ENCODE measurements at regions not wholly inside any gene's neighbourhood (a gene's known extent, or its start where the extent isn't known, plus 50 kb on each side); places are given as distances from the start of the nearest gene placed in this dataset.

- Histone ChIP-seq H3K14ac (replicated peaks; ENCODE audit: low read depth, low read length) (no peak overlapping the region), H3K56ac (ENCODE audit: extremely low read depth, insufficient read depth, low read length) (no peak overlapping the region), H2AK5ac (ENCODE audit: low read depth, low read length) (no peak overlapping the region), H3K27ac (ENCODE audit: insufficient read depth, low read length) (no peak overlapping the region), H2BK120ac (ENCODE audit: low read depth, low read length) (no peak overlapping the region), H2BK15ac (ENCODE audit: low read depth, low read length) (no peak overlapping the region), H4K91ac (ENCODE audit: insufficient read depth, low read depth, low read length) (no peak overlapping the region), H3K18ac (ENCODE audit: low read depth, low read length) (no peak overlapping the region), H3K79me1 (ENCODE audit: low read depth in 1 of 2, low read length in 2 of 2) (no peaks in the 10 kb centered on the region), H3K4me2 (ENCODE audit: low read depth, low read length) (no peak overlapping the region), H3K4ac (ENCODE audit: low read depth, low read length) (no peak overlapping the region), H2BK20ac (ENCODE audit: low read depth, low read length) (no peak overlapping the region), H2AFZ (replicated peaks; ENCODE audit: low read length, poor library complexity) (no peak overlapping the region), H2BK5ac (ENCODE audit: low read depth, low read length, poor library complexity, severe bottlenecking) (no peak overlapping the region), H3K36me3 (ENCODE audit: control insufficient read depth, insufficient read depth, low read length) (no peaks in the 10 kb centered on the region), H2AK9ac (replicated peaks; ENCODE audit: low read depth, low read length, poor library complexity) (no peak overlapping the region), H3K27me3 (ENCODE audit: control insufficient read depth, insufficient read depth, low read length) (no peaks in the 10 kb centered on the region), H4K5ac (ENCODE audit: low read depth, low read length) (no peak overlapping the region), H3K4me3 (ENCODE audit: insufficient read depth, low read depth, low read length) (no peak overlapping the region), H3K9me1 (ENCODE audit: insufficient read depth, low read length) (no peaks in the 10 kb centered on the region), H3K9ac (ENCODE audit: low read depth, low read length) (no peak overlapping the region), H3K9me3 (ENCODE audit: control insufficient read depth, insufficient read depth, low read length) (no peaks in the 10 kb centered on the region), H3K4me1 (ENCODE audit: control insufficient read depth, insufficient read depth, low read length) (no peaks in the 10 kb centered on the region), H4K8ac (ENCODE audit: low read depth in 2 of 2, low read length in 2 of 2) (no peak overlapping the region), H3K23ac (ENCODE audit: low read depth, low read length) (no peak overlapping the region), H4K20me1 (ENCODE audit: insufficient read depth, low read length) (no peaks in the 10 kb centered on the region)
- intact Hi-C loops (cut with micrococcal nuclease): no loop called here
- CTCF ChIA-PET: no interaction called here
- in situ Hi-C loops (cut with MboI; ENCODE audit: low sequenced_read_pairs): no loop called here
- no TSS peak for BruUV-seq (replicated peaks)
- DNase-seq (no peak), ATAC-seq (ENCODE audit: low read depth) (no peak)
- WGBS, 2 experiments (ENCODE audit: extremely low coverage in 2 of 2, insufficient read length in 1 of 2): no CpG with 5 or more reads among the region's 4 CpGs
- dilution Hi-C loops (cut with HindIII; ENCODE audit: low sequenced_read_pairs, unreplicated experiment): no loop called here
- TF ChIP-seq CHD1 (IDR thresholded peaks at IDR 0.05; ENCODE audit: low read depth, low read length) (no peak), RCOR1 (IDR thresholded peaks at IDR 0.05; ENCODE audit: insufficient replicate concordance, low read length) (no peak), FOS (IDR thresholded peaks at IDR 0.05; ENCODE audit: low read depth, low read length) (no peak), RFX5 (IDR thresholded peaks at IDR 0.05; ENCODE audit: low read depth, low read length) (no peak), BHLHE40 (IDR thresholded peaks at IDR 0.05; ENCODE audit: low read depth, low read length) (no peak), POLR2A (IDR thresholded peaks at IDR 0.05; ENCODE audit: low read depth, low read length) (no peak), ELK1 (IDR thresholded peaks at IDR 0.05; ENCODE audit: borderline replicate concordance, low read depth, low read length) (no peak), CTCF (conservative IDR thresholded peaks at IDR 0.05; ENCODE audit: low read depth, low read length) (no peak), USF2 (IDR thresholded peaks at IDR 0.05; ENCODE audit: low read depth, low read length) (no peak), MAFK (IDR thresholded peaks at IDR 0.05; ENCODE audit: low read depth, low read length) (no peak), SMC3 (IDR thresholded peaks at IDR 0.05; ENCODE audit: low read depth, low read length) (no peak), RAD21 (IDR thresholded peaks at IDR 0.05; ENCODE audit: low read length) (no peak), NFE2L2 (IDR thresholded peaks at IDR 0.05; ENCODE audit: low read depth, low read length) (no peak), MAZ (IDR thresholded peaks at IDR 0.05; ENCODE audit: borderline replicate concordance, low read depth, low read length) (no peak)
- POLR2A ChIA-PET (ENCODE audit: unreplicated experiment): no interaction called here
These were observed 103.6 kb upstream of the TEX13D start for GRCh38 chrX:124228849-124229248.

Measured in IMR-90 (cell line).